Activated CD4-positive, alpha-beta T cell treated with anti-CD3 and anti-CD28 coated beads, Interleukin-2, amount 10 ng/mL, durations not matched to agents 24 days and 14 days (primary cell): ENCODE measurements at regions not wholly inside any gene's neighbourhood (a gene's known extent, or its start where the extent isn't known, plus 50 kb on each side); places are given as distances from the start of the nearest gene placed in this dataset.
"Not testable (repeated sequence)": the region's sequence is repeated elsewhere in the genome, so short reads cannot be mapped to it uniquely, and the experiment has no call there.

Experiments used
- DNase-seq: peaks from one replicate; pipeline ENCODE4 v3.0.0; 2022
- H3K27ac Mint-ChIP-seq: one replicate; pipeline ENCODE4 v1.8.0; 2022; ENCODE audit warnings: mild to moderate bottlenecking, mixed read lengths
- H3K27me3 Mint-ChIP-seq: one replicate; pipeline ENCODE4 v1.8.0; 2022; ENCODE audit warnings: mixed read lengths
- H3K36me3 Mint-ChIP-seq: one replicate; pipeline ENCODE4 v1.8.0; 2022; ENCODE audit warnings: low read depth, mild to moderate bottlenecking, mixed read lengths
- H3K4me1 Mint-ChIP-seq: one replicate; pipeline ENCODE4 v1.8.0; 2021; ENCODE audit warnings: mixed read lengths
- H3K4me3 Mint-ChIP-seq: one replicate; pipeline ENCODE4 v1.8.0; 2022; ENCODE audit warnings: mild to moderate bottlenecking, moderate library complexity, mixed read lengths
- H3K9me3 Mint-ChIP-seq: one replicate; pipeline ENCODE4 v1.8.0; 2021; ENCODE audit warnings: mixed read lengths
- intact Hi-C: fragments of 100-400 bp; cut with micrococcal nuclease; formaldehyde crosslinking; loops from one replicate; pipeline ENCODE4 v1.15.1; 2023

DNA sequence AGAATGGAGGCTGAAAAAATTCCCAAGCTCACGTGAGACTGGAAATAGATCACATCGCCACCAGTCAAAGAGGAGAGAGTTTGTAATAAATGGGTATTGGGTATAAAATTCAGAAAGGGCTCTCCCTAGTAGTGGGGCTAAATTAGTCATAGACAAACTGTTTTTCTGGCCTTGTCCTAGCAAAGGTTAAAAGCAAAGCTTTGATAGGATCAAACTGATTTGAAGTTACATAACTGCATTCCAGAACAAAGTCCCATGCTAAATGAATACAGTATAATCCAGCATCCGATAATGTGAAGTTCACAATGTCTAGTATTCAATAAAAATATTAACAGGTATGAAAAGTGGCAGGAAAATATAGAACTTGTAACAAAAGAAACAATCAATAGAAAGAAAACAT lies 149.8 kb upstream of the ATXN1 start:
- Mint-ChIP-seq H3K4me1 (no peaks in the 10 kb centered on the region), H3K9me3 (no peaks in the 10 kb centered on the region), H3K4me3 (no peak overlapping the region), H3K27ac (no peak overlapping the region), H3K36me3 (no peaks in the 10 kb centered on the region), H3K27me3 (peaks cover 12% of the 10 kb centered on the region)
- intact Hi-C loops: no loop called here
- no peak for DNase-seq

DNA sequence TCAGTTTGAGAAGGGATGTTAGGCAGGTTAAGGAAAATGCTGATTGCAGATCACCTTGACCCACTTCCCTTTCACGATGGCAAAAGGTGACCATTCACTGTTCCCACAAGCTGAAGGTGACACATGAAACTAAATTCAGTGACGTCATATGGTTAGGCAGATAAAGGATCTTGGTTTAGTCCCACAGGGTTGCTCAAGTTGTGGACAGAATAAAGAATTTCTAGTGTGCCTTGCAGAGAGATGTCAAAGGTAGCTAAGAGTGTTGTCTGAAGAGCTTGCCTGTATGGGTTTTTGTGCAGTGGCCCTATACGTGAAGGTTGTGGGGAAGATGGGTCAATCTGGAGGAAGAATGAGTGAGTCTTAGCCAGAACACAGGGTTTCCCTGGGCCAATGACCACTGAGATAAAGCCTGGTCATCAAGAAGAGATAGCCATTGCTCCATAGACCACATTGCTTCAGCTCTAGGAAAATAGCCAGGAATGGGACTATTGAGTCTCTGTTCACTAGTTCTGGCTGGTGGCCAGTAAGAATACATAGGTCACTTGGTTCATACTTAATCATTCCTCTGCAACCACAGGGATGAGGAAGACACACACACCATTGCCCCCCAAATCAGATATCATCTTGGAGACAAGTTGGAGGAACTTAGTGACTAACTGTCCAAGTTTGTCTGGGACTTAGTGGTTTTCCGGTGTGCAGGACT lies 148.5 kb upstream of the ATXN1 start:
- Mint-ChIP-seq H3K27me3 (peaks cover 14% of the 10 kb centered on the region), H3K27ac (no peak overlapping the region), H3K4me1 (no peaks in the 10 kb centered on the region)

DNA sequence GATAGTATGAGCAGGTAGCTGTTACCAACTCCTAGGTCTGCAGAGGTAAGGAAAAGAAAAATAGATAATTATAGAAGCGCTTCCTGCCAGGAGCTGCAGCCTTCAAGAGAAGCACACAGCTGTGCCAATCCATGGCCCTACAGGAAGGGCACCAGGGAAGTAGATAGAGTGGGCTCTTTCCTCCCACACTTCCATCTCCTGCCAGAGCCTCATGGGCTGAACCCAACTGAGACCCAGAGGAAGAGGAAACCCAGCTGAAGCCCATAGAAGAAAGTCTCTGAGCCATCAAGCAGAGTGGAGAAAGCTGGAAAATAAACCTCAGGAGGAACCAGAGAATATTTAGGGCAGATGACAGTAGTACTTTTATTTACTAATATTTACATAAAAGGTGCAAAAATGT lies 146.7 kb upstream of the ATXN1 start:
- Mint-ChIP-seq H3K9me3 (no peaks in the 10 kb centered on the region), H3K4me1 (no peaks in the 10 kb centered on the region), H3K27me3 (peaks cover 20% of the 10 kb centered on the region), H3K36me3 (no peaks in the 10 kb centered on the region), H3K27ac (no peak overlapping the region), H3K4me3 (no peak overlapping the region)
- intact Hi-C loops: no loop called here
- no peak for DNase-seq

More for the DNA sequence above, 148.5 kb upstream of the ATXN1 start:
- no peaks in the 10 kb centered on the region for H3K9me3 Mint-ChIP-seq
- no peak for DNase-seq
- intact Hi-C loops: no loop called here
- no peaks in the 10 kb centered on the region for H3K36me3 Mint-ChIP-seq
- no peak overlapping the region for H3K4me3 Mint-ChIP-seq

DNA sequence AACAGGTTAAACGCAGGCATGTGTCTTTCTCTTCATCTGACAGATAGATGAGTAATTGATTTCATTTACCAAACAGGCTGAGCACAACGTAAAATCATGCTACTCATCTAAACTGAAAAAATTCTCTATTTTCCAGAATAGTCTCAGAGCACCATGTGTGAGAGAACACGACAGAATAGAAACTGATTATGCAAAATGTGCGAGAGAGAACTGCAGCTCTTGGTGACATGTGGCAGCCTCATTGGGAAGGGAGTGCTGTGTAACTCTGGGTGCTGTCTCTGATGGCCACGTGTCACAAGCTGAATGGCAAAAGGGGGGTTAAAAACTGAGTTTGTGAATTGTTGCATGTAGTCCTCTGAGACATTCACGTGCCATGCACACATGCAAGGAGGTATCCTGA lies 143.7 kb upstream of the ATXN1 start:
- intact Hi-C loops: no loop called here
- Mint-ChIP-seq H3K27ac (no peak overlapping the region), H3K36me3 (no peaks in the 10 kb centered on the region), H3K27me3 (peaks cover 23% of the 10 kb centered on the region), H3K4me1 (no peaks in the 10 kb centered on the region), H3K9me3 (no peaks in the 10 kb centered on the region), H3K4me3 (no peak overlapping the region)
- no peak for DNase-seq

DNA sequence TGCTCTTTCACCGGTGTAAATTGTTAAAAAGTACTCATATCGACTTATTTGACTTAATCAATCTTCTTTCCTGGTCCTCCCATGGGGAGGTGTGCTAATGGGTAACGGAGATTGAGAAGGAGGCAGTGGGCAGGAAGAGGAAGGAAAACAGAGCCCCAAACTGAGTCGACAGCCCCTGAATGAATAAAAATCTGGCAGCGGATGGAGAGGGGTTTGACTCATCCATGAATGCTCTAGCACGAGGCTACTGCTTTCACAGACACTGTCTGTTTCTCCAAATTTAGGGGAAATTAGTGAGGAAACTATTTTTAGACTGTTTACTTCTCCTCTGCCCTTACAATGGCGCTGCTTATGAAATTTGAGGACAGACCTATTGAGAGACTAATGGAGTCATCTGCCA lies 142.2 kb upstream of the ATXN1 start:
- no peak for DNase-seq
- Mint-ChIP-seq H3K4me3 (no peak overlapping the region), H3K4me1 (no peaks in the 10 kb centered on the region), H3K36me3 (no peaks in the 10 kb centered on the region), H3K27ac (no peak overlapping the region), H3K9me3 (no peaks in the 10 kb centered on the region), H3K27me3 (peaks cover 24% of the 10 kb centered on the region)
- intact Hi-C loops: no loop called here

DNA sequence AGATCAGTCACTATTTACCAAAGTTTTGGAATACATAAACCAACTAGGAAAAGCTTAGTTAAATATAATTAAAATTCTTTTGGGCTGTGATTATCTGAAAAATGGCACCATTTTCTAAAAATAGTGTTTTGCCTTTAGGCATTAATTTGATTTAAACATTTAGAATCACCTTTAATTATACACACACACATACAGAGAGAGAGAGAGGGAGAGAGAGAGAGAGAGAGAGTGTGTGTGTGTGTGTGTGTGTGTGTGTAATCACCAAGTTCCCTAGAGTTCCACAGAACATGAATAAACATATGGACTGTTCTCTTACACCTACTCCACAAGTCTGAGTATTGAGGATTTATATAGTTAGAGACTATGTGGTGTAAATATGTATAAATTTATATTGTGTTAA lies 141.2 kb upstream of the ATXN1 start:
- H3K27ac Mint-ChIP-seq: no peak overlapping the region
- no peaks in the 10 kb centered on the region for H3K36me3 Mint-ChIP-seq
- peaks cover 21% of the 10 kb centered on the region for H3K27me3 Mint-ChIP-seq
- no peaks in the 10 kb centered on the region for H3K9me3 Mint-ChIP-seq
- intact Hi-C loops: no loop called here
- no peaks in the 10 kb centered on the region for H3K4me1 Mint-ChIP-seq
- DNase-seq: no peak
- H3K4me3 Mint-ChIP-seq: no peak overlapping the region

DNA sequence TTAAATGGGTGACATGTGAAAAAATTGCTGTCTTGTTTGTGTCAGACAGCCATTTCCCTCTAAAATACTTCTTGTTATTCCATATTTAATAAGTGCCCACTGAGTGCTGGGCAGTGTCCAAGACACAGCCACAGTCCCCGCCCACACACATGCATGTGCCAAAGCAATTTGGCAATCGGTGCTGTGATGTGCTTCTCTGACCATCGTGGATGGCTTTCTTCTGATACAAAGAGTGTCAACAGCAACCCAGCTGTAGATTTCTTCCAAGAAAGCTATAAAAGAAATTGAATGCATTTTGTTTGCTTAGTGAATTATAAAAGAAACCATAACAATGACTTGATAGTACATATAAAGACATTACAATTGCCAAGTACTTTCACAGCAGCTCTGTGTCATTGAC lies 140.5 kb upstream of the ATXN1 start:
- H3K27me3 Mint-ChIP-seq: peaks cover 23% of the 10 kb centered on the region
- no peaks in the 10 kb centered on the region for H3K4me1 Mint-ChIP-seq
- H3K9me3 Mint-ChIP-seq: no peaks in the 10 kb centered on the region
- no peak overlapping the region for H3K4me3 Mint-ChIP-seq
- intact Hi-C loops: no loop called here
- H3K36me3 Mint-ChIP-seq: no peaks in the 10 kb centered on the region
- H3K27ac Mint-ChIP-seq: no peak overlapping the region
- DNase-seq: no peak

DNA sequence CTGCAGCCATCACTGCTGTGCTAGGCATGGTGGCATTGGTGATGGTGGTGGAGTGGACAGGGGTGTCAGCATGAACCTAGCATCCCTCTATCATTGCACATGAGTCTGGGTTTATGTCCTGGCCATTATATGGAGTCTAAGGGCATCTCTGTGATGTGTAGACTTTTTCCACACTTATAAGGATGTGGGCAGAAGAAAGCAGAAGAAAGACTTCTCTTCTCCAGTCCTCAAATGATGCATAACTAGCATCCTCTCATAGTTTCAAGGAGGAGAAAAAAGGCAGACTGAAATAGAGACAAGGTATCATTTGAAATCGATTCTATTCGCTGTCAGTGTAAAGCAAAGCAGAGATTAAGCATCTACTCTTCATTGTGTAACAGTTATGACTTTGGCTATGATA lies 140.0 kb upstream of the ATXN1 start:
- H3K27me3 Mint-ChIP-seq: peaks cover 23% of the 10 kb centered on the region
- intact Hi-C loops: no loop called here
- no peak overlapping the region for H3K4me3 Mint-ChIP-seq
- DNase-seq: no peak
- H3K27ac Mint-ChIP-seq: no peak overlapping the region
- H3K4me1 Mint-ChIP-seq: no peaks in the 10 kb centered on the region
- no peaks in the 10 kb centered on the region for H3K9me3 Mint-ChIP-seq
- no peaks in the 10 kb centered on the region for H3K36me3 Mint-ChIP-seq

DNA sequence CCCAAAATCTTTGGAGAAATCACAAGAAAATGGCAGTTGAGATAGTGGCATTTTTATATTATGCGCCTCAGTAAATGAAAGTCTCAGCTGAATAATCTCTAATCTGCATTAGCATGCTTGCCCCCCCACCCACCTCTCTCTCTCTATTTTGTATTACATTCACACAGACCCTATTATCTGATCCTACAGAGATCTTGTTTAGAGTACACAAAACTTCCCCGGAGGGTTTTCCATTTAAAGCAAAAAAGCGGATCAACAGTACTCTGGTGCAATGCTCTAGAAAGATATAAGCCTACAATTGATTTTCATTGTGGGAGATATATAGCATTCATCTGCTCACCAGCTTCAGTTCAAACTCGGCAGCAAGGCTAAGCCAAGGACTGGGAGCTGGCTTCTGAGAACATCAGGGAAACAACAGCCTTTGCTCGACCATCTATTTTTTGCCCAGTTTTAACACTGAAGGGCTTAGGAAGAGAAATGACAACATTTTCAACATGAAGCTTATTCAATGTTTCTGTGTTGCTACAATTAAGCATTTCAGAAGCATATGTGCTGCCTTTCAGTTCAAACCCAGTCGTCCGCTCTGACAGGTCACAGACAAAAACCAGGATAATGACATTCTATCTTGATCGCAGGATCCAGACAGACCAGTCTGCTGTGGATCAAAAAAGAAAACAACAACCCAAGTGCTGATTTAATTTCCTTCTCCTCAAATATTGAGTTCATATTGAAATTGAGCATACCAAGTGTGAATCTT lies 137.6 kb upstream of the ATXN1 start:
- Mint-ChIP-seq H3K4me3 (no peak overlapping the region), H3K27me3 (peaks cover 18% of the 10 kb centered on the region), H3K4me1 (no peaks in the 10 kb centered on the region), H3K9me3 (peaks cover 3% of the 10 kb centered on the region), H3K27ac (no peak overlapping the region), H3K36me3 (no peaks in the 10 kb centered on the region)
- intact Hi-C loops: no loop called here
- DNase-seq: no peak

DNA sequence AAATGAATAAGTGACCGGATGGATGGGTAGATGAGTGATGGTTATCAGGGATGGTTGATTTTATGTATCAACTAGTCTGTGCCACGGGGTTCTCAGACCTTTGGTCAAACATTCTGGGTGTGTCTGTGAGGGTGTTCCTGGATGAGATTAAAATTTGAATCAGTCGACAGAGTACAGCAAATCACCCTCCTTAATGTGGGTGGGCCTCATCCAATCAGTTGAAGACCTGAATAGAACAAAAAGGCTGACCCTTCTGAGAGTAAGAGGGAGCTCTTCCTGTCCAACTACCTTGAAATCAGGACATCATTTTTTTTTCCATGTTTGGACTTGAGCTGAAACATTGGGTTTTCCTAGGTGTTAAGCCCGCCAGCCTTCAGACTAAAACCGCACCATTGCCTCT lies 136.4 kb upstream of the ATXN1 start:
- DNase-seq: no peak
- Mint-ChIP-seq H3K4me3 (no peak overlapping the region), H3K9me3 (peaks cover 3% of the 10 kb centered on the region), H3K36me3 (no peaks in the 10 kb centered on the region), H3K27me3 (peaks cover 22% of the 10 kb centered on the region), H3K4me1 (no peaks in the 10 kb centered on the region), H3K27ac (no peak overlapping the region)
- intact Hi-C loops: no loop called here

DNA sequence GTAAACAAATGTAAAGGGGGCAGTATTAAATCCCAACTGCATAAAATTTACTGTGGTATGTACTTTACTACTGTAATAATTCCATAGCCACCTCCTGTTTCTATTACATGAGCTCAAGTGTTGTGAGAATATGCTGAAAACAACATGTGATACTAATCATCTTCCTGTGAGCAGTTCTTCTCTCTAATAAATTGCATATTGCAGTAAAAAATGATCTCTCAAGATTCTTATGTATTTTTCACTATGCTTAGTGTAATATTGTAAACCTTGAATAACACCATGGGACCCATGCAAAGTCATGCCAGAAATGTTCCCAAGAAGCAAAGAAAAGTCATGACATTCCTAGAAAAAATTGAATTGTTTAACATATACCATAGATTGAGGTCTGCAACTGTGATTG lies 133.0 kb upstream of the ATXN1 start:
- H3K4me1 Mint-ChIP-seq: no peaks in the 10 kb centered on the region
- peaks cover 18% of the 10 kb centered on the region for H3K27me3 Mint-ChIP-seq
- intact Hi-C loops: no loop called here
- H3K27ac Mint-ChIP-seq: no peak overlapping the region
- no peaks in the 10 kb centered on the region for H3K36me3 Mint-ChIP-seq
- DNase-seq: no peak
- H3K9me3 Mint-ChIP-seq: peaks cover 3% of the 10 kb centered on the region
- no peak overlapping the region for H3K4me3 Mint-ChIP-seq

DNA sequence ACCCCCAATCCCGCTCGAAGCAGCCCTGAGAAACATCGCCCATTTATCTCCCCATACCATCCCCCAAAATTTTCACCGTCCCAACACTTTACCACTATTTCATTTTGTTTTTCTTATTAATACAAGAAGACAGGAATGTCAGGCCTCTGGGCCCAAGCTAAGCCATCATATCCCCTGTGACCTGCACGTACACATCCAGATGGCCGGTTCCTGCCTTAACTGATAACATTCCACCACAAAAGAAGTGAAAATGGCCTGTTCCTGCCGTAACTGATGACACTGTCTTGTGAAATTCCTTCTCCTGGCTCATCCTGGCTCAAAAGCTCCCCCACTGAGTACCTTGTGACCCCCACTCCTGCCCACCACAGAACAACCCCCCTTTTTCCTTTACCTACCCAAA lies 129.8 kb upstream of the ATXN1 start:
- H3K36me3 Mint-ChIP-seq, H3K9me3 Mint-ChIP-seq, H3K4me1 Mint-ChIP-seq, intact Hi-C loops, DNase-seq, H3K4me3 Mint-ChIP-seq, H3K27me3 Mint-ChIP-seq, H3K27ac Mint-ChIP-seq: not testable (repeated sequence)

DNA sequence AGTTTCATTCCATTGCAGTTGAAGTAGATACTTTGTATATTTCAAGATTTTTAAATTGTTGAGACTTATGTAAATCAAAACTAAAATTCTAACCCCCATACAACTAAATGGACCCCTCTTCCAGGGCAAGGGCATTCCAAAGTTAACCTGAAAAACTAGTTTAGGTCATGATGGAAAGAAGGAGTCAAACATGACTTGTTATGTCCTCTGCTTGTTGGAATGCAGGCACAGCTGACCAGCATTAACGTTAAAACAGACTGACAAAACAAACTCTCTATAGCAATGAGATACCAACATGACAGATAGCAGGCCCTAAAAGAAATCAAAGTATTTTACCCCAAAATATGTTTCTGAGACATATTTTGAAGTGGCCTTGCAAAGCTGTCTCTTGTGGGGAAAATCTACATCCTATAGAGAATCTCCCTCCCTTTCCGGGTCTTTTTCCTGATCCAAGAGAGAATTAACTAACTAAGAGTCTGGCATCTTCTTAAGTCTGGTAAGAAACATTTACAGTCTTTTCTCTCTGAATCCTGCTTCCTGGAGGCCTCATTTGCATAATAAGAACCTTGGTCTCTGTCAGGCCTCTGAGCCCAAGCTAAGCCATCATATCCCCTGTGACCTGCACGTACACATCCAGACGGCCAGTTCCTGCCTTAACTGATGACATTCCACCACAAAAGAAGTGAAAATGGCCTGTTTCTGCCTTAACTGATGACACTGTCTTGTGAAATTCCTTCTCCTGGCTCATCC lies 124.3 kb upstream of the ATXN1 start:
- Mint-ChIP-seq H3K9me3 (no peaks in the 10 kb centered on the region), H3K4me1 (no peaks in the 10 kb centered on the region), H3K36me3 (no peaks in the 10 kb centered on the region), H3K4me3 (no peak overlapping the region), H3K27ac (no peak overlapping the region), H3K27me3 (peaks cover 24% of the 10 kb centered on the region)
- intact Hi-C loops: no loop called here
- no peak for DNase-seq

DNA sequence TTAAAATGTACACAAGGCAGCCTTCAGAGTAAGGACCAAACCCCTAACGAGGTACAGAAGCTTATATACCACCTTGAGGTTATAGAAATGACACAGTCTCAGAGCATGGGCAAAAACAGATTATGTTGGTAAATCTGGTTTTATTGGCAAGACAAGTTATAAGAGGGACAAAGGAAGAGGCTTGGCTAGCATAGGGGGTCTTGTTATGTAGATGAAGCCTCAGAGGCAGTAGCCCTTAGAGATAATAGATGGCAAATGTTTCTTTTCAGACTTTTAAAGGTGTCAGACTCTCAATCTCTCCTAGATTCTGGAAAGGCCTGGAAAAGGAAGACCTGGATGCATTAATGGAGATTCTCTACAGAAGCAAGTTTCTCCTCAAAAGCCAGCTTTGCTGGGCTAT lies 123.3 kb upstream of the ATXN1 start:
- Mint-ChIP-seq H3K27ac (no peak overlapping the region), H3K36me3 (no peaks in the 10 kb centered on the region), H3K27me3 (peaks cover 29% of the 10 kb centered on the region), H3K4me3 (no peak overlapping the region), H3K9me3 (no peaks in the 10 kb centered on the region), H3K4me1 (no peaks in the 10 kb centered on the region)
- DNase-seq: no peak
- intact Hi-C loops: no loop called here
